ENCODE measurements at regions not wholly inside any gene's neighbourhood (a gene's known extent, or its start where the extent isn't known, plus 50 kb on each side); places are given as distances from the start of the nearest gene placed in this dataset.
"Not testable (repeated sequence)": the region's sequence is repeated elsewhere in the genome, so short reads cannot be mapped to it uniquely, and the experiment has no call there.

DNA sequence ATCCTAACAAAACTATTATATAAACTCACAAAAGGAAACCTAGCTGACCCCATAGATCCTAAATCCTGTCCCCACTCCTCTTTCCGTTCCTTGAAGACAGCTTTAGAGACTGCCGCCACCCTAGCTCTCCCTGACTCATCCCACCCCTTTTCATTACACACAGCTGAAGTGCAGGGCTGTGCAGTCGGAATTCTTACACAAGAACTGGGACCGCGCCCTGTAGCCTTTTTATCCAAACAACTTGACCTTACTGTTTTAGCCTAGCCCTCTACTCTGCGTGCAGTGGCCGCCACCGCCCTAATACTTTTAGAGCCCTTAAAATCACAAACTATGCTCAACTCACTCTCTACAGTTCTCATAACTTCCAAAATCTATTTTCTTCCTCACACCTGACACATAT is 264.0 kb downstream of the SMARCA2 start:
- DNase-seq: not testable (repeated sequence)

DNA sequence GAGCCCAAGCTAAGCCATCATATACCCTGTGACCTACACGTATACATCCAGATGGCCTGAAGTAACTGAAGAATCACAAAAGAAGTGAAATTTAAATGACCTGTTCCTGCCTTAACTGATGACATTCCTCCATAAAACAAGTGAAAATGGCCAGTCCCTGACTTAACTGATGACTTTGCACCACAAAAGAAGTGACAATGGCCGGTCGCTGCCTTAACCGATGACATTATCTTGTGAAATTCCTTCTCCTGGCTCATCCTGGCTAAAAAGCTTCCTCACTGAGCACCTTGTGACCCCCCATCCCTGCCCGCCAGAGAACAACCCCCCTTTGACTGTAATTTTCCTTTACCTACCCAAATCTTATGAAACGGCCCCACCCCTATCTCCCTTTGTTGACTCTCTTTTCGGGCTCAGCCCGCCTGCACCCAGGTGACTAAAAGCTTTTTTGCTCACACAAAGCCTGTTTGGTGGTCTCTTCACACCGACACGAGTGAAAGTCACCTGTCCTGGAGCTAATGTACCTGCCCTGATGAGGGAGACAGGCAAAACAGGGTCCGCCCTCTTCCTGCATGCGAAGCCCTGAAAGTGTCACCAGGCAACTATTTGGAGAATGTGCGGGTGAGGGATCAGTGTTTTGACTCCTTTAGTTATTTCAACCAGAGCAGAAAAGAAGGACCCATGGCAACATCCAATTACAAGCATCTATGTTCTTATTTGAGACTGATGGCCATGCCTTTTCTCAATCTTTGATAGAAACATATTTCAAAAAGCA is 266.1 kb downstream of the SMARCA2 start:
- no peak for DNase-seq

DNA sequence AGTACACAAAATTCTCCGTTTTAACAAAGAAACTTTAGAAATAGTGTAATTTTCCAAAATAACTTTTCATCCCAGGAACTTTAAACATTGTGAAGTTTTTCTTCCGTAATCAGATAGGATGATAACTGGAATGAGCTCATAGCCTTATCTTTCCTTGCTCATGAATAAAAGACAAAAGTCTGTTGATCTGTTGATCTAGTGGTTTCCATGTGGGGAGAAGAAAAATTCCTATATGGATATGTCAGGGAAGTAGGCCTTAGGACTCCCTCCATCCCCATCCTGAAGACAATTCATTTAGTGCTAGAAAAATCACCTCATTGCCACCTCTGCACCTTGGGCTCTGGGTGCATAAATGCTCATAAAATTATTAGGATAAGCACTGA is 266.6 kb downstream of the SMARCA2 start:
- no peak for DNase-seq

DNA sequence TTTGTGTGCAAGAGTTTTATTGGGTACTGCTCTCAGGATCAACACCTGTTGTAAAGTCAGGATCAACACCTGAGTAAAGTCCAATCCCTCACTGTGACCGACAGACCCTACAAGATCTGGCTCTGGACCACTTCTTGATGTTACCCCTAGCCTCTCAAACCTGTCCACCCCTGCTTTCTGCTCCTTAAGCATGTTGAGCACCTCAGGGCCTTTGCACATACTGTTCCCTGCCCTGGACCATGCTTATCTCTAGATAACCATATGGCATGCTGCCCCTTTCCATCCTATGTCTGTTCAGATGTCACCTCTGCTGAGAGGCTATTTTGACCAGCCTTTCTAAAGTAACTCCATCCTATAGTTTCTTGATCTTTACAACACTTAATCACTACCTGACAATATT is 269.6 kb downstream of the SMARCA2 start:
- DNase-seq: no peak

DNA sequence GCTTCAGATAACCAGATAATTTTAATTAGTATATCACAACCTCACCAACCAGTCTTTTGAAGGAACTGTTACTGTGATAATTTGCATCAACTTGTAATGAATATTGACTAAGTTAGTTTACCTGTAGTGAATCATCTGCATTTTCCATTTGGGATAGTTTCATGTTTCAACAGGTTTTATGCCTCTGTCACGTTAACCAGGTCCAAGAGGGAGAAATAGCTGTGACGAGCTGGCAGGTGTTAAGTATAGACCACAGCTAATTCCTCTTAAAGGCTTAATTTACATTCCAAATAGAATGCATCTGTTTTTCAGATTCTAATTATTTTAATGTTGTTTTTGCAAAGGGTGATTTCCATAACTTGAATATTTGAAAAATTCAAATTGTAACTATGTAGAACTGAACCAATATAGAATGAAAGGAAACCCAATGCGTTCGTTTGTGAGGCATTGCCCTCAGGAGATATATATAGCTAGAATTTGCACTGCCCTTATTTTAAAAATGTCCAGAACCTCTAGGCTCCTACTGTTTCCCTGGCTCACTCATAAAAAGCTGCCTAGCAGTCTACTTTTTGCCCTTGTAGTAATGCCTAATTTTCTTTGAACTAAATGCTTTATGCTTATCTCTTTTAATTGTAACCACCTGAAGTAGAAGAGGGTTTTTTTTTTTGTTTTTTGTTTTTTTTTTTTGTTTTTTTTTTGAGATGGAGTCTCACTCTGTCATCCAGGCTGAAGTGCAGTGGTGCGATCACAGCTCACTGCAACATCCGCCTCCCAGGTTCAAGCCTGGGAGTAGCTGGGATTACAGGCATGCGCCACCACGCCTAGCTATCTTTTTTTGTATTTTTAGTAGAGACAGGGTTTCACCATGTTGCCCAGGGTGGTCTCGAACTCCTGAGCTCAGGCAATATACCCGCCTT is 270.5 kb downstream of the SMARCA2 start:
- DNase-seq: peak; percentile 39

DNA sequence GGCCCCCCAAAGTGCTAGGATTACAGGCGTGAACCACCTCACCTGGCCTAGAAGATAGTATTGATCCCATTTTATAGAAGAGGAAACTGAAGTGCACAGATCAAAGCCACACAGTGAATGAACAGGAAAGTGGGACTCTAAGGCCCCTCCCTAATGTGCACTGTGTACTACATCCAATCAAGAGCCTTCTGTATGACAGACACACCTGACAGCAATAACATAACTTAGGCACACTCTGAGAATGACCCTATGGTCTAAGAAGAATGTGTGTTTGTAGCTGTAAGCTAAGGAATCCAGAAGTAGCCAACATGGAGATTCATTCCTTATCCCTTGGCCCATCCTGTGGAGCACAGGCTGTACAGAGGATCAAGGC is 271.2 kb downstream of the SMARCA2 start:
- DNase-seq: no peak

DNA sequence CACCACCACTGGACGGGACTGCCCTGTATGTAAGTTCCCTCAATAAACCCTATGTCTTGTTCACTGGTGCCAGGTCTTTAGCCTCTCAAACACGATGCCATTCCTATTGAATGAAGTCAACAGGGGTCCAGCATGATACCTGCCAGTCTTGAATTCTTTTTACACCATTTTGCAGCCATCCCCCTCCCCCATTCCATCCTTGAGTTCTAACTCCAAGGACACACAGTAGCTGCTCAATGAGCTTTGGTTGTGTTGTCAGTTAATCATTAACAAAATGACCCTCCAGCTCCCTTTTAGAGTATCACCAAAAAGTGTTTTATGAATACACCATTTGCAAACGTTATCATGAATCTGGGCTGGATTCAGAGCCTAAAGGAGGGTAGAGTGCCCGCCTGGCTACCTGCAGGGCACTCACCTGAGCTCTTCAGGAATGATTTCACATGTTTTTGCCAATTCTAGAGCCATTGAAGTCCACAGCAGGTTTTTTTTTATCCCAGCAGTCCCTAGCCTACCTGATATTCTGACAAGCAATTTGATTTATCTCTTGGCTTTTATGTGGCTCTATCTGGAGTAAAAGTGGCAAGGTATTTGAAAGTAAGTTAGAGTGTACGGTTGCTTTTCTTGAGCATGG is 271.8 kb downstream of the SMARCA2 start:
- no peak for DNase-seq

DNA sequence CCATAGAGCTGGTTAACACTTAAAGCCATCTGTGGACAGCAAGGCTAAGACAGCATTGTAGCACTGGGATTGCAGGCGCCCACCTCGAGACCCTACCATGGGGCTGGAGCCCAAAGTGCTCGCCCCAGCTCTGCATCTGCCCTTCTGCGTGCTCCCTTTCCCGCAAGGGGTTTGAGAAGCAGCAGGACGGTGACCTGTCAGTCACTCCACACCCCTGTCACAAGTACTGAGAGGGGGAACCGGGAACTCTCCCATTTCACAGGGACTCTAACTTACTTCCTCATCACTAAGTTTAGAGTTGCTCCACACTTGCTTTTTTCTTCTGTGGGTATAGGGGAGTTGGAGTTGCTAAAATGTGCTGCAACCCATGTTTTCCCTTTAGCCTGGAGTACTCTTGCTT is 273.2 kb downstream of the SMARCA2 start:
- no peak for DNase-seq

DNA sequence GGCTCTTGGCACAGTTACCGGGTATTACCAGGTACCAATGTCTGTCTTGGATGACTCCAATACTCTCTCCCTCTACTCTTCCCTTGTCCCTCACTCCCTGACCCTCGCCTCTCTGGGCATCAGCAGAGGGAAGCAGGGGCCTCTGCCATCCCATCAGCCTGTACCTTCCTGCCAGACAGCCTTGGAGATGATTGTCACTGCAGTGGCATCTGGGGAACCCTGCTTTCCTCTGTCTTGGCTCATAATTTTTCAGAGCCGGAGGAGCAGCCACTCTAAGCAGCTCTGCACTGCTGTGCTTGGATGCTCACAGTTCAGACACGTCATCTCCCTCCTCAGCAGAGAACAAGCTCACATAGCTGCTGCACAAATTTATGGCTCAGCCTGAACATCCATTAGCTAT is 274.1 kb downstream of the SMARCA2 start:
- no peak for DNase-seq

DNA sequence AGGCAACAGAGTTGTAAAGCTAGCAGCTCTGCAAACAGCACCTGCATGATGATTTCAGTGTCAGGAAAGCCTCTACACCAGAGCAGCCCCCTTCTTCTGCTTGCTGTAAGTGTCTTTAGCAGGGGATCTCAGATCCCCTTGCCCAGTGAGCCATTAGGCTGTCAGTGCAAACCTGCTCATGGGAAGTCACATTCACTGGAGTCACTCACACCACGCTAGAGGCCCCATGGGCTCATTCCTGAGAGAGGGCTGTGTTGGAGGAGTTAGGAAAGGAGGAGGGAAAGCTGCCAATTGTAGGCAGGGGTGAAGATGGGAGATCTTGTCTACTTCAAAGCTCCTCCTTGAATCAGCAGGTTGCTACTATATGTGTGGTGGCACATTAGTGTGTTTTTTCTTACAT is 275.2 kb downstream of the SMARCA2 start:
- no peak for DNase-seq

DNA sequence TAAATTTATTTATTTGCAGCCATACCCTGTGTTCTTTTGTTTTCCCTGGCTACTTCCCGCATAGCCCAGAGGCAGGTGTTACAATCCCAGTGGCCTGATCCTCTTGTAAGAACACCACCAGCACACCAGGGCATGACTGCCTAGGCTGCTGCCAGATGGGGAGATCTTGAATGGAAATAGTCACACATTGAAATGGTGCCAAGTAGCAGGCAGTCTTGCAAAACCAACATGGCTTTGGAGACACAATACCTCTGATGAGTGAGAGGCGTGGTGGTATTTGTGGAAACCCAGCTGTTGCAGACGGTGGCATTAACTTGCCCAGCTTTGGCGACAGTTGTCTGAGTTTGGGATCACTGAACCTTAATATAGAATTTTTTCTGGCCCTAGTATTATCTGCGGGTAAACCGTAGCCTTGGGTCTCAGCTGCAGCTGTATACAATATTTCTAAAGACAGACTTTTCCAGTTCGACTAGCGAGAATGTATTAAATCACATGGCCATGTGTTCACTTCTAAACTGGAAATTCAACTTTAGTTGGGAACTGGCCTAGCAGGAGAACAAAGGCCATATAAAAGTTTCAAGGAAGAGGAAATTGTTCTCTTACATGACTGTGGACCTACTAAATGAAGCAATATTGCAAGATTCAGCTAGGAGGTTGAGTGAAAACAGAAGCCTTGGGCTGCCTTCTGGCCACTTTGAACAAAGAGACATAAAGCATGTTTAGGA is 277.0 kb downstream of the SMARCA2 start:
- DNase-seq: peak; percentile 88

DNA sequence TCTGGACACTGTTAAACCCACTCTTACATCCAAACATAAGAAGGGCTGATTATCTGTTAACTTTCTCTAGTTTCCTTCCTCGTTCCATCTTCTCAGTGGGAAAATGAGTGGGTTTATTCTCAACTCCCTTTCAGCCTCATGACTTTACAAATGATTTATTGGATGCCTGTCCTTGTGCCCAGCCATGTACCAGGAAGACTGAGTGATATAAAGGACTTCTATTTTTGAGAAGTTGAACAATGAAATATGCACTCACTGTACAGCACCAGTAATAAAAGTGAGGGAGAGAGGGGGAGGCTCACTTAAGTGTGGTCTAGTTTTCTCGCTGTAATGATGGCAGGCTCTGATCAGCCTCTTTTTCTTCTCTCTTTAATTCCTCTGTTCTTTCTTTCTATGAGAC is 277.6 kb downstream of the SMARCA2 start:
- DNase-seq: no peak

DNA sequence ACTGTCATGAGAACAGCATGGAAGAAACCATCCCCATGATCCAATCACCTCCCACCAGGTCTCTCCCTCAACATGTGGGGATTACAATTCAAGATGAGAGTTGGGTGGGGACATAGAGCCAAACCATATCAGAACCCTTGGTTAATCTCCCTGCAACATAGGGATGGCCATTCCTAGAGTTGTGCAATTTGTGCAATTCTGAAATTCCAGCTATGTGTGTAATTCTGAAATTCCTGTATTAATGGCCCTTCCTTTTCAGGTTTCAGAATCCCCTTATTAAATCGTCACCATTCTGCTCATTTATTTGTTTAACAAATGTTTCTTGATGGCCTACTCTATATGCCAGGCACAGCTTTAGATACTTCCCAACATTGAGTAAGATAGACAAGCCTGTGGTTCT is 282.6 kb downstream of the SMARCA2 start:
- DNase-seq: no peak

DNA sequence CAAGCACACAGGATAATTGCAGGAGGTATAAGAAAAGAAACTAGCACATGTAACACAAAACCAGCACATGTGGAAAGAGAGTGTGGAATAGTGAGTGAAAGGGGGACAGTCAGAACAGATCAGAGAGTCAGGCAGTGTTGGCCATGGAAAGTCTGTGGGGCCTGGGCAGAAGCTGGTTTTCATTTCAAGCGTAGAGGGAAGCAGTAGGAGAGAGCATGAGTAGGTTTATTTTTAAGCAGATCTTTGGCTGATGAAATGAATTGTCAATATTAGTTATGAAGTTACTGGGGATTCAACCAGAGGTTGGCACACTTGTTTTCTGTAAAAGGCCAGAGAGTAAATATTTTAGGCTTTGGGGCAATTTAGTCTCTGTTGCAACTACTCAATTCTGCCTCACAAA is 283.1 kb downstream of the SMARCA2 start:
- DNase-seq: no peak

DNA sequence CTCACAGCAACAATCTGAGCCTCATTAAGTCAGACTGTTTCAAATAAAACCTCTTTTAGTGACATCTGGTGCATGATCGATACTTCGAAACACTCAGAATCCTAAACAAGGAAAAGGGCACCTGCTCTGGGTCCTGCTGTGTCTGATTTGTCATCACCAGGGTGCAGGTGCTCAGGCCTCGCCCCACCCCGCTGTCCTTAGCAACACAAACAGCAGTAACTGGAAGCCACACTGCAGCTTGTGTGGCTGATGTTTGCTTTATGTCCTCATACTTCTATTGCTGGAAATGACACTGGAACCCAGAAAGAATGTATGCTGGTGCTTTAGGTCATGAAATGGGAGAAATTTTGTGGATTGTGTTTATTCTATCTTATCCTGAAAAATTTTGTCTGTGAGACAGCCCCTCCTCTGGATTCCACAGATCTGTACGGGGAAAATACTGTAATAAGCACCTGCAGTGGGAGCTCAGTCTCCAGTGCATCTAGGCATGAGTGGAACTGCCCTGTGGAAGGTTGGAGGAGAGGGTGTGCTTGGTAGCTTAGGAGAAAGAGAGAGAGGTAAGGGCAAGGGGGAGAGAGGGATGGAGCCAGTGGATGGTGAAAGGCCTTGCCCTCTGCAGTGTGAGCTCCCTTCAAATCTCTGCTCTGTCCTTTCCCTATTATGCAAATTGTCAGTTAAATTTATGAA is 284.2 kb downstream of the SMARCA2 start:
- DNase-seq: peak; percentile 83

DNA sequence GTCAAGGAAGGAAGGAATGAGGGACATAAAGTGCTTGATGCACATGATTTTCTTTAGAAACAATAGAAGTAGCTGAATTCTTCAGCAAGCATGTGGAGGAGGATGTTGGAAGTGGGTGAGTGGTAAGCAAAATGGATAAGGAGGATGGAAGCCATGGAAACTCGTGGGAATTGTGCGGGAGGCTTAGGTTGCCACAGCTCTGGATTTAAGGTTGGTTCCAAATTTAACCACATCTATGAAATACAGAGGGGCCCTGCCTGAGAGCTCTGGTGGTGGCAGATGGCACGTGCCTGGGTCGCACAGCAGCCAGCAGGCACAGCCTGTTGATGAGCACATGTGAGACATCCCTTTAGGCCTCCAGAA is 284.7 kb downstream of the SMARCA2 start:
- no peak for DNase-seq

DNA sequence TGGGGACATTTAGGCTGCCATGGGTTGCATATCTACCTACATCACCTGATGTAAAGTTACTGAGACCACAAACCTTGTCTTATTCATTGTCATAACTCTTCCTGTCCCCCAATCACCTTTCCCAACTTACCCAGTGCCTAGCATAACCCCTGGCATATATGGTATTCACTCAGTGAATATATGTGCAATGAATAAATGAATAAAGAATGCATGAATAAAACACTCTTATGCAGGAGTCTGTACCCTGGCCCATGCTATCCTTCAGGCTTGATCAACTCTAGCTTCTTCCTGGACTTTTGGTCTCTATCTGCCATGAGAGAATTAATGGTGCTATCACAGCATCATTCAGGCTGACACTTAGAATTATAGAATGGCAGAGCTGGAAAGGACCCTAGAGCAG is 285.2 kb downstream of the SMARCA2 start:
- DNase-seq: no peak

DNA sequence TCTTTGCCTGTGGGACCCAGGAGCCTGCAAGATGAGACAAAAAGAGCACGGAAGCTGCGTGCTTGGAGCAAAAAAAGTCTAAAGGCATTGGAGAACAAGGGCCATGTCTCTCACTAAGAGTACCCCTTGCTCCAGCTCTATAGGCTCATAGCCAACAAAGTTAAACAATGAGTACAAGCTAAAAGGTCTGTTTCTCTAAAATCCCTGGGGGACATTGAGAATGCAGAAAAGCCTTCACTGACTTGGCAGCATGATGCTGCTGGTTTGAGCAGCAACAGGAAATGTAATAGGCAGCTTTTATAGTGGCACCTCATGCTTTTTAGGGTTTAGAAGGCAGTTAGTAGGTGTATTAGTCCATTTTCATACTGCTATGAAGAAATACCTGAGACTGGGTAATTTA is 287.5 kb downstream of the SMARCA2 start:
- no peak for DNase-seq

DNA sequence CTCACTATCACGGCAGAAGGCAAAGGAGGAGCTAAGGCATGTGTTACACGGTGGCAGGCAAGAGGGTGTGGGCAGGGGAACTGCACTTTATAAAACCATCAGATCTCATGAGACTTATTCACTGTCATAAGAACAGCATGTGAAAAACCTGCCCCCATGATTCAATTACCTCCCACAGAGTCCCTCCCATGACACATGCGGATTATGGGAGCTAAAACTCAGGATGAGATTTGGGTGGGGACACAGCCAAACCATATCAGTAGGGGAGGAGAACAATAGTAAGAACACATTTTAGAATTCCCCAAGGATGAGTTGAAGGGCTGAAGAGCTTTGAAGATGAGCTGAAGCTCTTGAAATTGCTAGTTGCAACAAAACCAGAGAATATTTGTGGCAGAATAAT is 287.9 kb downstream of the SMARCA2 start:
- DNase-seq: no peak

DNA sequence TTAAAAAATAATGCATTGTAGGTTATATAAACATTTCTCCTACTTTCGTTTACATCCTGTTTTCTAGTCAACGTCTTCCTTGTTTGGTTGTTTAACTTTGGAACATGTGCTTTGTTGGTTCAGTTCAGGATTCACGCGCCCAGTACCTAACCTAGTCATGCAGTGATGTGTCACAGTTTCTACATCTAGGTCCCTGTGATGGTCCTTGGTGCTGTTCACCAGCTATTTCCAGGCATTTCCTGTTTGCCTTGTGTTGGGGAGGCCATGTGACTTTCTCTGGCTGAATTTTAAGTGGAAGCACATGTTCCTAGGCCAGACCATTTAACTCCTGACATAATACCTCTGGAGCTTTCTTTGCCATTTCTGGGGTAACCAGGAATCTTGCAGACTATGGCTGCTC is 292.3 kb downstream of the SMARCA2 start:
- no peak for DNase-seq

DNA sequence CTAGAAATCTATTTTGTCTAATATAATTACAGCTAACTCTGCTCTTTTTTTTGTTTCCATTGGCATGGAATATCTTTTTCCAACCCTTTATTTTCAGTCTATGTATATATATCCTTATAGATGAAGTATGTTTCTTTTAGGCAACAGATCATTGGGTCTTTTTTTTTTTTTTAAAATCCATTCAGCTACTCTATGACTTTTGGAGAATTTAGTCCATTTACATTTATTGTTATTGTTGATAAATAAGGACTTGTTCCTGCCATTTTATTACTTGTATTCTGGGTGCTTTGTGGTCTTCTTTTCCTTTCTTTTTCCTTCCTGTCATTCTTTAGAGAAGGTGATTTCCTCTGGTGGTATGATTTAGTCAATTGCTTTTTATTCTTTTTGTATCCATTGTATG is 296.8 kb downstream of the SMARCA2 start:
- no peak for DNase-seq

DNA sequence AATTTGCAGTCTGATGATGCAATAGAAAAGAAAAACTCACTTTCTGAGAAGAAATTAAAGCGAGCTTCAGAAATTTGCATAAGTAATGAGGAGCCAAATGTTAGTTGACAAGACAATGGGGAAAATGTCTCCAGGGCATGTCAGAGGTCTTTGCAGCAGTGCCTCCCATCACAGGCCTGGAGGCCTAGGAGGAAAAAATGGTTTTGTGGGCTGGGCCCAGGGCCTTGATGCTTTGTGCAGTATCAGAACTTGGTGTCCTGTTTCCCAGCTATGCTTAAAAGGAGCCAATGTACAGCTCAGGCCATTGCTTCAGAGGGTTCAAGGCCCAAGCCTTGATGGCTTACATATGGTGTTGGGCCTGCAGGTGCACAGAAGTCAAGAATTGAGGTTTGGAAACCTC is 298.4 kb downstream of the SMARCA2 start:
- DNase-seq: no peak

DNA sequence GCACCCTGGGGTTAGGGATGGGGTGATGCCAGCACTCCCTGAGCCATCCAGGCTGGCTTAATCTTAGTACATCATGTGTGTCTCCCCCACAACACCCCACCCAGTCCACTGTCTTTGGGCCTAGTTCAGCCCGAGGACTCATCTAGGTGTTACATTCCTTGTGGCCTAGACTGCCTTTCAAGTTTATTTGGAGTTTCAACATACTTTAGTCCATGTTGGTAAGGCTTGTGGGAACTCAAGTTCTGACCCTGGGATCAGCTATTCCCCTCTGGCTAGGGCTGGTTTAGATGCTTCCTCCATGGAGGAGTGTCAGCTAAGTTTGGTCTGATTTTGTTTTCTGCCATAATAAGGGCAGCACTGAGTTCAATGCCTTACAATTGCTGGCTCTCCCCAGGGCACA is 302.4 kb downstream of the SMARCA2 start:
- DNase-seq: no peak

Data from NCI-H1105 (cell line).